Cardiac fibroblast (primary cell): ENCODE measurements at regions not wholly inside any gene's neighbourhood (a gene's known extent, or its start where the extent isn't known, plus 50 kb on each side); places are given as distances from the start of the nearest gene placed in this dataset.
A peak's percentile ranks its signal among the peaks of the same experiment; 100 is the strongest.

Source experiments
- DNase-seq, 2 donors: peaks; one replicate each; pipeline versions ENCODE4 v3.0.0 to v3.0.0-alpha.2; 2010; ENCODE audit warnings: low read depth in 2 of 2
- H3K4me3 ChIP-seq, 2 donors: replicated peaks in 1 of 2; 1 replicate in 1 of 2; 2 replicates in 1 of 2; pipeline ENCODE4 v1.5.1; 2011; ENCODE audit warnings: low read depth in 2 of 2, low read length in 2 of 2, mild to moderate bottlenecking in 2 of 2, moderate library complexity in 1 of 2
- TF ChIP-seq, protein P1 (sequence below): IDR thresholded peaks from one replicate; pipeline ENCODE4 v1.5.1; 2011; ENCODE audit warnings: low read depth, mild to moderate bottlenecking, low read length, inconsistent platforms

GRCh38 chrX:16018291-16018690 is 105.1 kb upstream of the GRPR start:
- no peak overlapping the region for H3K4me3 ChIP-seq
- DNase-seq, result no peak
- TF ChIP-seq, protein P1, sequence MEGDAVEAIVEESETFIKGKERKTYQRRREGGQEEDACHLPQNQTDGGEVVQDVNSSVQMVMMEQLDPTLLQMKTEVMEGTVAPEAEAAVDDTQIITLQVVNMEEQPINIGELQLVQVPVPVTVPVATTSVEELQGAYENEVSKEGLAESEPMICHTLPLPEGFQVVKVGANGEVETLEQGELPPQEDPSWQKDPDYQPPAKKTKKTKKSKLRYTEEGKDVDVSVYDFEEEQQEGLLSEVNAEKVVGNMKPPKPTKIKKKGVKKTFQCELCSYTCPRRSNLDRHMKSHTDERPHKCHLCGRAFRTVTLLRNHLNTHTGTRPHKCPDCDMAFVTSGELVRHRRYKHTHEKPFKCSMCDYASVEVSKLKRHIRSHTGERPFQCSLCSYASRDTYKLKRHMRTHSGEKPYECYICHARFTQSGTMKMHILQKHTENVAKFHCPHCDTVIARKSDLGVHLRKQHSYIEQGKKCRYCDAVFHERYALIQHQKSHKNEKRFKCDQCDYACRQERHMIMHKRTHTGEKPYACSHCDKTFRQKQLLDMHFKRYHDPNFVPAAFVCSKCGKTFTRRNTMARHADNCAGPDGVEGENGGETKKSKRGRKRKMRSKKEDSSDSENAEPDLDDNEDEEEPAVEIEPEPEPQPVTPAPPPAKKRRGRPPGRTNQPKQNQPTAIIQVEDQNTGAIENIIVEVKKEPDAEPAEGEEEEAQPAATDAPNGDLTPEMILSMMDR, result no peak

GRCh38 chrX:16014171-16014570 is 109.2 kb upstream of the GRPR start:
- no peak overlapping the region for H3K4me3 ChIP-seq
- TF ChIP-seq, protein P1, result no peak
- DNase-seq, result no peak

- H3K4me3 ChIP-seq, result no peak overlapping the region
- TF ChIP-seq, protein P1, result no peak
- DNase-seq, result no peak
These were observed 111.1 kb upstream of the GRPR start for GRCh38 chrX:16012250-16012649.

DNA sequence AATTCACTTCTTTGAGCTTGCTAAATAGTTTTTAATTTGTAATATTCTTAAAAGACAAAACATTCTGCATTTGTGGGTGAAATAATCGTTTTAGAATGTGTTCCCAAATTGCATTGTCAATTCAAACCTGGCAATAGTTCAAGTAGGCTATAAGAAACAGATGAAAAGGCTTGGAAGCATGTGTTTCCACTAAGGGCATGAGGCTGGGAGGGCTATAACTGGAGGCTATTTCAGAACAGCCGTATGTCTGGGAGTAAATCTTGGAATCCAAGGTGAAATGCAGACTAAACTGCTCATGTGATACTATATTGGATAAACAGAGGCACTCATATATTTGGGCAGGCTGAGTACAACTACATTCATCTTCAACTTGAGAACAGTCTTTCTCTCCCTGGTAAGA is 117.4 kb upstream of the GRPR start:
- DNase-seq, result no peak
- no peak overlapping the region for H3K4me3 ChIP-seq
- TF ChIP-seq, protein P1, result no peak

DNA sequence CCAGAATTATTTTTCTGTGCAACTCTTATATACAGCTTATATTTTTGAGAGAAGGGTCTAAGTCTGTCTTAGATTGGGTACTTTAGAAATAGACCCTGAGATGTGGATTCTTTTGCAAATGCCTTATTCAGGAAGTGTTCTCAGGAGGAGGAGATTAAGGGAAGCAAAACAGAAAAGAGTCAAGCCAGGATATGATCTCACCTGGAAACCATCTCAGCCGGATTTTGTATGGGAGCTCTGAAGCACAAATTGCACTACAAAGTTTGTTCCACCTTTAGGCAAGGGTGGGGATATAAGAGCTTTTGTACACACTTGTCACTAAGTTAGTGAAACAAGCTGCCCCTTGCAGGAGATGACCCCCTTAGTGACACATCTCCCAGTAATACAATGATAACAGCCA is 121.2 kb upstream of the GRPR start:
- TF ChIP-seq, protein P1, result no peak
- DNase-seq, result peak; percentile 11 to 48
- no peak overlapping the region for H3K4me3 ChIP-seq

- TF ChIP-seq, protein P1, result no peak
- DNase-seq, result no peak
- no peak overlapping the region for H3K4me3 ChIP-seq
These were observed 125.0 kb upstream of the GRPR start for GRCh38 chrX:15998350-15998749.

DNA sequence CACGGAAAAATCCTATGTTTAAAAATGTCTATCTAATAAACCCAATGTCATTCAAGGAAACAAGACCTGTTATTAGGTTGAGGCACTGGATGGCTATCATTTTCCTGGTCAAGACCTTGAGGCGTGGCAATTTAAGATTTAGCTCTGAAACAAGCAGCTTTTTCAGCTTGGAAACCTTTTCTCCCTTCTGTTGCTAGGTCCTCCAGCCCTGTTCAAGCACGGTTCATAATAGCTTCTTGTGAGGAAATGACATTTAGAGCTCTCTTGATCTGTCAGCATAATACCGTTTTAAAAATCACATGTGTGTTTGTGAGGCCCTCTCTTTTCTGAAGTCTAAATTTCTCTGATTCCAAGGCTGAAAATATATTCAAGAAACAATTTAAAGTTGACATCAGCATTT is 133.6 kb upstream of the GRPR start:
- no peak for DNase-seq
- TF ChIP-seq, protein P1, result no peak
- H3K4me3 ChIP-seq, result no peak overlapping the region
